Ovary (tissue), 7 donors: ENCODE measurements at regions not wholly inside any gene's neighbourhood (a gene's known extent, or its start where the extent isn't known, plus 50 kb on each side); places are given as distances from the start of the nearest gene placed in this dataset.

ENCODE experiments used
- DNase-seq, 5 donors: peaks; one replicate each; pipeline ENCODE4 v3.0.0-alpha.2; 2019 to 2020
- H3K27ac ChIP-seq, 2 donors: fragments of 200-600 bp; one replicate each; pipeline versions ENCODE4 v1.5.1 to v1.8.0; 2019 to 2022
- H3K27me3 ChIP-seq: fragments of 200-600 bp; one replicate; pipeline ENCODE4 v1.8.0; 2022
- H3K36me3 ChIP-seq: fragments of 200-600 bp; sonication (generic); one replicate; pipeline ENCODE4 v1.5.1; 2019
- H3K4me1 ChIP-seq: one replicate; pipeline ENCODE4 v1.8.1; 2013; ENCODE audit warnings: mild to moderate bottlenecking, moderate library complexity; ENCODE audit not compliant: insufficient read depth
- H3K4me3 ChIP-seq: fragments of 200-600 bp; sonication (generic); one replicate; pipeline ENCODE4 v1.5.1; 2017
- H3K9me3 ChIP-seq, 2 donors: fragments of 200-600 bp in 1 of 2; sonication (generic) in 1 of 2; one replicate each; pipeline versions ENCODE4 v1.5.1 to v1.8.1; 2013 to 2019; ENCODE audit warnings: mild to moderate bottlenecking in 1 of 2, moderate library complexity in 1 of 2
- EP300 ChIP-seq: sonication (generic); formaldehyde crosslinking; IDR thresholded peaks from one replicate; pipeline ENCODE4 v1.6.1; 2017; ENCODE audit warnings: antibody characterized with exemption
- POLR2A ChIP-seq: fragments of 450-650 bp; IDR thresholded peaks from one replicate; pipeline ENCODE4 v1.6.1; 2017; ENCODE audit warnings: antibody characterized with exemption, mild to moderate bottlenecking, moderate library complexity
- WGBS, 3 donors: extraction: QIAGEN DNeasy Blood & Tissue Kit in 1 of 3; methylation state at CpG; one replicate each; pipeline versions ENCODE4 v1.1.5 to v1.1.7; 2013 to 2017; 5-methylcytosine and 5-hydroxymethylcytosine counted together
- intact Hi-C, 4 donors: fragments of 100-400 bp; cut with DNase I; formaldehyde crosslinking; loops; one replicate each; pipeline versions ENCODE4 v1.11.0 to v1.15.1; 2022 to 2023
- TF ChIP-seq, protein P1 (sequence below), 3 donors: fragments of 450-650 bp in 2 of 3; fragments of 200-600 bp in 1 of 3; IDR thresholded peaks; one replicate each; pipeline versions ENCODE4 v1.5.1 to v1.8.0; 2016 to 2022; ENCODE audit warnings: antibody characterized with exemption in 3 of 3, mild to moderate bottlenecking in 1 of 3
- donor health status: DM: no; HTN: no; CAD: no; lungs with moderate emphysema.
- donor health status: DM: no; HTN: no; CAD: no.
- donor health status: Bipolar disorder and iron deficiency.
- donor health status: DM: no; HTN: no; CAD: no.
- donor health status: DM: yes; HTN: yes; CAD: no.

DNA sequence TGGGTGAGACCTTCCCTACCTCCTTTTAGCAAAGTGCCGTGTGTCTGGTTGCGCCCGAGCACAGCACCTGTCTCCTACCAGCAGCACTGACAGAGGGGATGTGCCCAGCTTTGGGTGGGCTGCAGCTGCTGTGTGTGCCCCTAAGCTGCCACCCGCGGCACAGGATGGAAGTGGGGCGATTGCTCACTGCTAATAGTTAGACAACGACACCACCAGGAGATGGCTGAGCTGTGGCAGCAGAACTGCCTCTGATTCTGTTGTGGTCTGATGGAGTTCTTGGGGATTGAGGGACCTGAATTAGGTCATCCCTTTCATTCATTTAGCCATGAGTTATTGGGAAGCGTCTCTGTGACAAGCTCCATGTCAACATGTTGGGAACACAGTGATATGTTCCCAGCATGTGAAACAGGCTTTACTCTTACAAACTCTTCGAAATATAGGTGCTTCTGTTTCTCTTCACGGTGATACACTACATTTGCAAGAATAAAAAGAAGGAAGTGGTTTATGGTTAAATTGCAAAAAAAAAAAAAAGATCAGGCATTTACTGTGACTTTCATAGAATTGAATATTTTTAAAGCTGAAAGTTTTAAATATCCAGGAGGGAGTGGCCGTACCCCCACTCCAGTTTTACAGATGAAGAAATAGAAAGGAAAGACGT lies 184.4 kb downstream of the MAF start:
- WGBS, 3 donors: 95 to 97% (median 96%) methylated on average over 12 of the region's 12 CpGs
- Histone ChIP-seq H3K27ac (no peak overlapping the region), H3K27me3 (no peaks in the 10 kb centered on the region), H3K36me3 (no peaks in the 10 kb centered on the region), H3K4me1 (no peaks in the 10 kb centered on the region), H3K4me3 (no peak overlapping the region), H3K9me3 (no peaks in the 10 kb centered on the region)
- no peak for DNase-seq
- TF ChIP-seq, protein P1, sequence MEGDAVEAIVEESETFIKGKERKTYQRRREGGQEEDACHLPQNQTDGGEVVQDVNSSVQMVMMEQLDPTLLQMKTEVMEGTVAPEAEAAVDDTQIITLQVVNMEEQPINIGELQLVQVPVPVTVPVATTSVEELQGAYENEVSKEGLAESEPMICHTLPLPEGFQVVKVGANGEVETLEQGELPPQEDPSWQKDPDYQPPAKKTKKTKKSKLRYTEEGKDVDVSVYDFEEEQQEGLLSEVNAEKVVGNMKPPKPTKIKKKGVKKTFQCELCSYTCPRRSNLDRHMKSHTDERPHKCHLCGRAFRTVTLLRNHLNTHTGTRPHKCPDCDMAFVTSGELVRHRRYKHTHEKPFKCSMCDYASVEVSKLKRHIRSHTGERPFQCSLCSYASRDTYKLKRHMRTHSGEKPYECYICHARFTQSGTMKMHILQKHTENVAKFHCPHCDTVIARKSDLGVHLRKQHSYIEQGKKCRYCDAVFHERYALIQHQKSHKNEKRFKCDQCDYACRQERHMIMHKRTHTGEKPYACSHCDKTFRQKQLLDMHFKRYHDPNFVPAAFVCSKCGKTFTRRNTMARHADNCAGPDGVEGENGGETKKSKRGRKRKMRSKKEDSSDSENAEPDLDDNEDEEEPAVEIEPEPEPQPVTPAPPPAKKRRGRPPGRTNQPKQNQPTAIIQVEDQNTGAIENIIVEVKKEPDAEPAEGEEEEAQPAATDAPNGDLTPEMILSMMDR (IDR thresholded peaks at IDR 0.05): no peak
- no peak for TF ChIP-seq POLR2A
- TF ChIP-seq EP300: no peak
- intact Hi-C loops: loop anchor here in 1 of 4 donors (10.0 kb wide), 1 partner anchor 179 kb away; no protein-coding TSS in a partner anchor

DNA sequence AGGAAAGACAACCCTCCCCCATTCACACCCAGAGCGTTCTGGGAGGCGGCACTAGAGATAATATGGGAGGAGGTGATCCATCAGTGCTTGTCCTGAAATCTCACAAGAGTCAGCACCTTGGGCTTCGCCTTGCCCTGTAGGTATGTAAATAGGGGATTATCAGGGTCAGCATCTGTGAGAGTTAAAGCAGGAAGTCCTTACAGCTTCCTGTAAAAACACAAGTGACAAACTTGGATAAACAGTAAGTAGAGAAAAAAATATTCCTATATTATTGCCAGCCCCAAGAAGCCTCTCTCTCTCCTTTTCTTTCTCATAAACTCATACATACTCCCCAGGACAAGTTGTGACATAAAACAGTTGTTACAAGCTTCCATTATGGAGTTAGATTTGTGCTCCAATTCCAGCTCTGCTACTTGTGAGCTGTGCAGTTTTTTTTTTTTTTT lies 187.7 kb downstream of the MAF start:
- Histone ChIP-seq H3K4me1 (no peaks in the 10 kb centered on the region), H3K36me3 (no peaks in the 10 kb centered on the region), H3K4me3 (no peak overlapping the region), H3K9me3 (no peaks in the 10 kb centered on the region), H3K27me3 (no peaks in the 10 kb centered on the region), H3K27ac (no peak overlapping the region)
- intact Hi-C loops: loop anchor here in 1 of 4 donors (10.0 kb wide), 1 partner anchor 182 kb away; no protein-coding TSS in a partner anchor
- WGBS, 3 donors: 91 to 94% (median 93%) methylated on average over 3 of the region's 3 CpGs
- TF ChIP-seq EP300 (no peak), POLR2A (no peak)
- TF ChIP-seq, protein P1 (IDR thresholded peaks at IDR 0.05): no peak
- DNase-seq: no peak

DNA sequence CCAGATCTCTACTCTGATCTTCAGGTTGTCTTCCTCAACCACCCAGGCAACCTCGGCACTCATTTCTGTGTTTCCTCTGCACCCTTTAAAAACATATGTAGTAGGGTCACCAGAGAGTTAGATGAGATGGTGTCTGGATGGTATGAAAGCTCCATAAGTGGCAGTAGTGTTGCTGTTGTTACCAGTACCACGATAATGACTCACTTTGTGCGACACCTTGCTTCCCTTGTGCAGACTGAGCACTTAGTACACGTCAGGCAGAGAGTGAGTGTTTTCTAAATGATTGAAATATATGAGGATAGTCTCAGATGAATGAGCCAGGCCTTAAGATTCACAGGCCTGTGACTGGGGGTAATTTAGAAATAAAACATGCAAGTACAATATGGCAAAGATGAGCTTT lies 188.7 kb downstream of the MAF start:
- Histone ChIP-seq H3K36me3 (no peaks in the 10 kb centered on the region), H3K9me3 (no peaks in the 10 kb centered on the region), H3K27ac (no peak overlapping the region), H3K4me1 (no peaks in the 10 kb centered on the region), H3K4me3 (no peak overlapping the region), H3K27me3 (no peaks in the 10 kb centered on the region)
- DNase-seq: no peak
- TF ChIP-seq, protein P1 (IDR thresholded peaks at IDR 0.05): no peak
- TF ChIP-seq EP300 (no peak), POLR2A (no peak)
- WGBS, 3 donors: 70 to 75% (median 75%) methylated on average over 4 of the region's 4 CpGs
- intact Hi-C loops: loop anchor here in 1 of 4 donors (10.0 kb wide), 1 partner anchor 183 kb away; no protein-coding TSS in a partner anchor

DNA sequence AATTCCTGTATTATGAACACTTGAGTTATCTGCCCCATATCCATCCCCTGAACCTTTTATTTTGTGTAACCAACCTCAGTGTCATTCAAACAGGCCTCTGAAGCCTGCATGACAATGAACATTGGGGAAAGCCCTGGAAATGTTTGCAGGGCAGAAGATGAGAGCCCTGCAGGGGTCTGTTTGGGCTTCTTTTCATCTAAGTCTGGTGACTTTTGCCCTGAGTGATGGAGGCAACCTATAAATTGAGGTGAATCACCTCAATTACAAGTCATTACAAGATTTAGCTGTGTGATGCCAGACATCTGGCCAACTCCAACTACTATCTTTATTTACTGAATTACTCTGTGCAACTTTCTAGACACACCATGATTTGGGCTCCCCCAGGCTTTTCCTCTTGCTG lies 189.2 kb downstream of the MAF start:
- no peak overlapping the region for H3K4me3 ChIP-seq
- no peak for TF ChIP-seq EP300
- H3K27ac ChIP-seq: no peak overlapping the region
- no peak for DNase-seq
- no peaks in the 10 kb centered on the region for H3K4me1 ChIP-seq
- no peaks in the 10 kb centered on the region for H3K36me3 ChIP-seq
- H3K27me3 ChIP-seq: no peaks in the 10 kb centered on the region
- no peaks in the 10 kb centered on the region for H3K9me3 ChIP-seq
- intact Hi-C loops: loop anchor here in 1 of 4 donors (10.0 kb wide), 1 partner anchor 183 kb away; no protein-coding TSS in a partner anchor

DNA sequence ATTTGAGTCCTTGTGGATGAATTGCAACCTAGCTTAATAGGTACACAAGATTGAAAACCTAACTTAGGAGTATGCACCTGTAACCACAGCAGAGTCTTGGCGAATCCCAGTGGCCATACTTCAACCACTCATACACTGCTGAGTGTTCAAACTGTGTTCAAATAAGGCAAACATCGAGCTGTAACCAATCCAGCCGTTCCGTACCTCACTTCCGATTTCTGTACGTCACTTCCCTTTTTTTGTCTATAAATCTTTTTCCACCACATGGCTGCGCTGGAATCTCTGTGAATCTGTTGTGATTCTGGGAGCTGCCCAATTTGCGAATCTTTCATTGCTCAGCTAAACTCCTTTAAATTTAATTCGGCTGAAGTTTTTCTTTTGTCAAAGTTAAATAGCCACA lies 190.6 kb downstream of the MAF start:
- TF ChIP-seq EP300: no peak
- TF ChIP-seq, protein P1 (IDR thresholded peaks at IDR 0.05): no peak
- TF ChIP-seq POLR2A: no peak
- DNase-seq: no peak
- WGBS, 3 donors: 91 to 92% (median 91%) methylated on average over 9 of the region's 9 CpGs
- Histone ChIP-seq H3K4me3 (no peak overlapping the region), H3K4me1 (no peaks in the 10 kb centered on the region), H3K27ac (no peak overlapping the region), H3K9me3 (no peaks in the 10 kb centered on the region), H3K27me3 (no peaks in the 10 kb centered on the region), H3K36me3 (no peaks in the 10 kb centered on the region)
- intact Hi-C loops: loop anchor here in 2 of 4 donors (10.0 kb wide), 2 partner anchors 65 to 185 kb away; no protein-coding TSS in a partner anchor
